CD1c-positive myeloid dendritic cell (primary cell): ENCODE measurements at regions not wholly inside any gene's neighbourhood (a gene's known extent, or its start where the extent isn't known, plus 50 kb on each side); places are given as distances from the start of the nearest gene placed in this dataset.

Source experiments
- DNase-seq: peaks from one replicate; pipeline ENCODE4 v3.0.0-alpha.2; 2016; ENCODE audit errors: extremely low spot score

GRCh38 chr12:67426067-67426466 lies 156.9 kb downstream of the CAND1 start:
- DNase-seq = no peak

- DNase-seq = no peak
Observed at GRCh38 chr12:67427336-67427735, 158.2 kb downstream of the CAND1 start.

DNA sequence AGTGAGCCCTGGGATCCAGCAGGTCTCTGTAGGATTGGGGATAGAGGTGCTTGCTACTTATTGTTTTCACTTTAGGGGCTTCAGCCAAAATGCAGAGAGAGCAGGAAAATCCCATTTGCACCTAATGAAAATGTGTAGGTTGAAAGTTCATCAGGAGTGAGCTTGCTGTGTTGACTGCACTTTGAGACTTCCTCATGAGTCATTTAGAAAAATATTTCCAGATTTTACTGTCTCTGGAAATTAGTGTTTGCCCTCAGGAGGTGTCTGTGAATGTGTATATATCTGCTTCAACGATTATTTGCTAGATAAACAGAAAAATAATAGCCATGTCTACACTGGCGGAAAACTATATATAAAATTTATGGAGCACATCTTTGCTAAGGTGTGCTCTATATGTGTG lies 159.3 kb downstream of the CAND1 start:
- no peak for DNase-seq

DNA sequence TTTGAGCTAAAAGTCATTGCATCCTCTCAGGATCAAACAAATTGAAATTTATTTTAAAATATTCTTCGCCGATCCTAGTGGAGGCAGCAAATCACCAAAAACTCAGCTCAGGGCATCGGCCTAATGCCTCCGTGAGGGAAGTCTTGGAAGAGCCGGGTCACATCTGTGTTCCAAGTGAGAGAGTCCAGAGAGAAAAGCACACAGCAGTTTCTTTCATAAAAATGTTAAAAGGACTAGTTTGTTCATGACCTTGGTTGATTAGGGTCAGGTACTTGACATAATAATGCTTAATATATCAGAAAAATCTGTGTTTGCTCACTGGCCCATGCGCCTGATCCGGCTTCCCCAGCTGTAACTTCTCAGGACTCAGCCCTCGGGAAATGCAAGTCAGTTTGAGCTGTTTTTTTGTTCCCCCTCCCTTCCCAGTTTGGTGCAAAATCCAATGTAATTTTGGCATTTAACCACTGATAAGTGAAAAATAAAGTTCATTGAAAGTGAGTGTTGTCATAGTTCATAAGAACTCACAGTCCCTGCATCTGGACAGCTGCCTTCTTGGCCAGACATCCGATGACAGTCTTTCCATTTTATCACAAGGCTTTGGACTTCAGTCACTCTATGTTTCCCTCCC lies 161.7 kb downstream of the CAND1 start:
- no peak for DNase-seq

DNA sequence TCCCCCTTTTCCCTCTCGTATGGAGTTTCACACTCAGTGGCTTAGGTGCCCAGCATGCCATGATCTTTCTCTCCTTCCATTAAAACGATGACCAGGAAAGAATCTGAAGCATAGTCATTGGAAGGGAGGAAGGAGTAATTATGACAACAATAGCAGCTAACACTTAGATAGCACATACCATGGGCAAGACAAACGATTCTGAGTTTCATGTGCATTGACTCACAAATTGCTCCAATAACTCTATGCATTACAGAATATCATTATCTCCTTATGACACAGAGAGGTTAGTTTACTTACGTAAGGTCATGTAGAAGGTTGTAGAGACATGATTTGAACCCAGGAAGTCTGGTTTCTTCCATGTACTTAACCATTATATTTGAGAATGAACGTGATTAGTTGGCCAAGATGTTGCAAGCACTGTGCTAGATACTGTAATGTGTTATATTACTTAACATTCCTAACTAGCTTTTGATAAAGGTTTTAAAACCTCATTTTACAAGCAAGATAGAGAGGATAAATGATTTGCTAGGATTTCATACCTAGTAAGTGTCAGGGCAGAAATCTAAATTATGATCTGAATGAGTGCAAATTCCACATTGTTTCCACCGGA lies 162.4 kb downstream of the CAND1 start:
- DNase-seq = no peak

- DNase-seq = peak; percentile 58
Observed at GRCh38 chr12:67433385-67434175, 164.4 kb downstream of the CAND1 start.

- DNase-seq = peak; percentile 26
Observed at GRCh38 chr12:67434671-67435370, 165.7 kb downstream of the CAND1 start.

DNA sequence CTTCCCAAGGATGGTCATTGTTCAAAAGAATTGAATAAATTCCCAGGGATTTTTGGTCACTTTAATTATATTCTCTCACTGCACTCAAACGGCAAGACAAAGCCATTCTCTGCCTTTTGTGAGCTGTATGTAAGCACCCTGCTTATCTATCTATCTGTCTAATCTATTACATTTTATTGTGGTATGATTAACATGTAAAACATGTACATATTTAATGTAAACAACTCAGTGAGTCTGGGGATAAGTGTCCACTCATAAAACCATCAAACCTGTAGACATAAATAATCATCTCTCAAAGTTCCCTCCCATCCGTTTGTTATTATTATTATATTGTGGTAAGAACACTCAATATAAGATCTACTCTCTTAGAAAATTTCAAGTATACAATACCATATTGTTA lies 167.1 kb downstream of the CAND1 start:
- DNase-seq = no peak

DNA sequence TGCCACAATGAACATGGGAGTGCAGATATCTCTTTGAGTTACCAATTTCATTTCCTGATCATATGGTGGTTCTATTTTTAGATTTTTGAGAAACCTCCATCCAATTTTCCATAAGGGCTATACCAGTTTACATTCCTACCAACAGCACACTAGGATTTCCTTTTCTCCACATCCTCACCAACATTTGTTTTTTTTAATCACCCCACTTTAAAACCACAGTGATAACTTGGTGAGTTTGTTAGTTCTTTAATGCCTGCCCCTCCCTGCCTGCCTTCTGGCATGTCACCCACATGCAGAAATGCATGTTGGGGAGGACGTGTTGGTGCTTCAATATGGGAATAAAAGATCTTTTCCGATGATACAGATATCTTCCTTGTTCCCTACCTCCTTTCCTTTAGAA lies 167.9 kb downstream of the CAND1 start:
- DNase-seq = no peak

- no peak for DNase-seq
Observed at GRCh38 chr12:67439611-67440010, 170.5 kb downstream of the CAND1 start.

GRCh38 chr12:67441736-67442346 lies 172.7 kb downstream of the CAND1 start:
- peak; percentile 83 for DNase-seq

- no peak for DNase-seq
Observed at GRCh38 chr12:67442347-67442841, 173.2 kb downstream of the CAND1 start.

- DNase-seq = no peak
Observed at GRCh38 chr12:67442896-67443295, 173.7 kb downstream of the CAND1 start.

DNA sequence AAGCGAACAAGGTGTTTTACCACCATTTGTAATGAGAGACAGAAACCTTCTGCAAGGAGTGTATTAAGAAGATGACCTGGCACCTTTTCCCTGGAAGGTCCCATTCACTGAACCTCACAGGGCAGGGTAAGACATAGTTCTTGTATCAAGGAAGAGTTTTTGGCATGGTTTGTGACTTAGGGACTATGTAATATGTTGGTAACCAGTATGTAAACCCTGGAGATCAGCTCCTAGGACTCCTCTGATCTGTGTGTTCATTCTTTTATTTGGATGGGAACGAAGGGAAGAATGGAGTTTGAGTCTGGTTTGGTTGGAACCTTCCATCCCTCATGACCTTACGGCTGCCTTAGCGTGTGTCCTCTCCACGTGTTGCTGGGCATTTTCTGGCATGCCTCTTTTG lies 175.4 kb downstream of the CAND1 start:
- no peak for DNase-seq

GRCh38 chr12:67446716-67447115 lies 177.6 kb downstream of the CAND1 start:
- DNase-seq = no peak

DNA sequence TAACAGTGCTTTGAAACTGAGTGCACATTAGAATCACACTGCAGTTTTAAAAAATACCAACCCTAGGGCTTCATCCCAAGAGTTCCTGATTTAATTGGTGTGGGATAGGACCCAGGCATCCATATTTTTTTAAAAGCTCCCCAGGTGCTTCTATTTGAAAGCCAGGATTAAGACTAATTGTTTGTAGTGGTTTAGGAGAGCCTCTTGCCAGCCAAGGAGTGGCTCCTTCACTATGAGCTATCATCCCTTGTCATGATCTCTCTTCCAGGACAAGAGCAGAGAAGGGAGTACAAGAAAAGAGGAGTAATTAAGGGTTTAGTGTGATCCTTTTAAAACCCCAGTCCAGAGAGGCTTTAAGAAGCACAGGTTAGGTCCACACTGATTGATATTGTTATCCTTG lies 178.0 kb downstream of the CAND1 start:
- no peak for DNase-seq

GRCh38 chr12:67449591-67450052 lies 180.5 kb downstream of the CAND1 start:
- DNase-seq = peak; percentile 9

DNA sequence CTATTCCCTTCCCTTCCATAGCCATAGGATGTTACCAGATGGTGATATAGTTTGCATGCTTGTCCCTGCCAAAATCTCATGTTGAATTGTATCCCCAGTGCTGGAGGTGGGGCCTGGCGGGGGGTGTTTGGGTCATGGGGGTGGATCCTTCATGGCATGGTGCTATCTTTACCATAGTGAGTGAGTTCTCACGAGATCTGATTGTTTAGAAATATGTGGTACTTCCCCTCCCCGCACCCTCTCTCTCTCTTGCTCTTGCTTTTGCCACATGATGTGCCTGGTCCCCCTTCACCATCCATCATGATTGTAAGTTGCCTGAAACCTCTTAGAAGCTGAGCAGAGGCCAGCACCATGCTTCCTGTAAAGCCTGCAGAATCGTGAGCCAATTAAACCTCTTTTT lies 181.3 kb downstream of the CAND1 start:
- DNase-seq = peak; percentile 30

- no peak for DNase-seq
Observed at GRCh38 chr12:67451206-67451605, 182.0 kb downstream of the CAND1 start.

DNA sequence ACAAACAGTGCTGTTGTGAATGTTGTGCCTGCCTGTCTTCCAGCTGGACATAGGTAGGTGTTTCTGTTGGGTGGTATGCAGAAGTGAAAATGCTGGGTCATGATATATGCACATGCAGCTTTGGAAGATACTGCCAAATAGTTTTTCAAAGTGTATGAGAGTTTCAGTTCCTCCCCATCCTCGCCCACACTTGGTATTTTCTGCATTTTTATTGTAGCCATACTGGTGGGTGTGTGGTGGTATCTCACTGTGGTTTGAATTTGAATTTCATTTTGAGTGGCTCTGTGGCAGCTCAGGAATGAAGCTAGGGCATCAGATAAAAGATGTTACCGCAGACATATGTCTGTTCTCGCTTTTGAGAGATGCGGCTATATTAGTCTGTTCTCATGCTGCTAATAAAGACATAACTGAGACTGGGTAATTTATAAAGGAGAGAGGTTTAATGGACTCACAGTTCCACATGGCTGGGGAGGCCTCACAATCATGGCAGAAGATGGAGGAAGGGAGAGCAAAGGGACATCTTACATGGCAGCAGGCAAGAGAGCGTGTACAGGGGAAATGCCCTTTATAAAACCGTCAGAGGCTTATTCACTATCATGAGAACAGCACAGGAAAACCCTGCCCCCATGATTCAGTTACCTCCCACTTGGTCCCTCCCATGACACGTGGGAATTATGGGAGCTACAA lies 183.1 kb downstream of the CAND1 start:
- DNase-seq = peak; percentile 96

DNA sequence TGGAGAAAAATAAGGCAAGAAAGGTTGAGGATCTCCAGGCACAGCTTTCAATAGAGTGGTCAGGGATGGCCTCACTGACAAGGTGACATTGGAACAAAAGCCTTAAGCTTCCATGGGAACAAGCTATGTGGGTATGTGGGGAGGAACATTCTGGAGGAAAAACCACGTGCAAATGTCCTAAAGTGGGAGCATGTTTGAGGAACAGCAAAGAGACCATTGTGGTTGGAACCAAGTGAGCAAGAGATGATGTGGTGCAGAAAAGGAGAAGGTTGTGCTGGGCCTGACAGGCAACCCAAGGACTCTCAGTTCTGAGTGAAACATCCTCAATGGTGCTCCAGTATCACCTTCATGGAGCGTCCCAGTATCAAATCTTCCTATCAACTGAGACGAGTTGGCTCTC lies 184.0 kb downstream of the CAND1 start:
- DNase-seq = peak; percentile 66
